Right hindlimb (tissue), 1 donor: ENCODE measurements at regions not wholly inside any gene's neighbourhood (a gene's known extent, or its start where the extent isn't known, plus 50 kb on each side); places are given as distances from the start of the nearest gene placed in this dataset.

ENCODE experiments used
- DNase-seq: peaks from one replicate; pipeline ENCODE4 v3.0.0-alpha.2; 2018

DNA sequence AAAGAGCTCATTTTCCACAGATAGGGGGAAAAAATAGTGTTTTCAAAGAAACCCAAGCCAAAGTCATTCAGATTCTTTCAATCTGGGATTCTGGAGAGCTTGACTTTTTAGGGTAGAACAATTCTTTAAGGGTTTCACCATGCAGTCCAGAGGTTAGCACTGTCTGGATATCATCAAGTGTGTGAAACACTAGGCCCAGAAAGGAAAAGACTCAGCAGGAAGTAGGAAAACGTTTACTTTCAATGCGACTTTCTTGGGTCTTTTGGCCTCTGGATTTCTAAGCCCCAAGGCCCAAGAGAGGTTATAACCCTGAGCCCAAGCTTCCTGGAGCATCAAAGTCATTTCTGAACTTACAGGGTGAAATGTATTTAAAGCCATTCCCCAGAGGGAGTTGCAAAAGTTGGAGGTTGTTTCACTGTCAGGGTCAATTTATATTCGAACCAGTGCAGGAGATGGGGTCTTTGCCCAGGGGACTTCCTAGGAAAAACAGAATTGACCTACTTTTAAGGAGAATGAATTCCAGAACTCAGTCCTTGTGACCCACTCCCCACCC, 158.0 kb downstream of the C7orf25 start:
- no peak for DNase-seq

- no peak for DNase-seq
Observed at GRCh38 chr7:42753367-42753766, 158.5 kb downstream of the C7orf25 start.

DNA sequence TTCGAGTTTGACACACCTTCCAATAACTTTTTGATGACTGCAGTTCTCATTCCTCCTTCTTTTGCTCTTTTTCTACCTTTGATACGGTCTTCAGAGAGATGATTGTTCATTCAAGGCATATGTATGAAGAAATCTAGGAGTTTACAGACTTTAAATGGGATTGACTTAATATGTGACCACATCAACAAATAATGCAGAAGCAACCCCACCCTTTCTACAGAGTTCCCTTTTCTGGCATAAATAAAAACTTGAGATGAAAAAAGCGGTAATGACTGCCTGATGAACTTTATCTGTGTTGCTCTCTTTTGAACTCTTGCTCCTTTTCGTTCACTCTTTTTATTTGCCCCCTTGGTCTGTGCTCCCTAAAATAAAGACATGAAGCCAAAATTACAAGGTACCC, 161.7 kb downstream of the C7orf25 start:
- DNase-seq, result no peak

DNA sequence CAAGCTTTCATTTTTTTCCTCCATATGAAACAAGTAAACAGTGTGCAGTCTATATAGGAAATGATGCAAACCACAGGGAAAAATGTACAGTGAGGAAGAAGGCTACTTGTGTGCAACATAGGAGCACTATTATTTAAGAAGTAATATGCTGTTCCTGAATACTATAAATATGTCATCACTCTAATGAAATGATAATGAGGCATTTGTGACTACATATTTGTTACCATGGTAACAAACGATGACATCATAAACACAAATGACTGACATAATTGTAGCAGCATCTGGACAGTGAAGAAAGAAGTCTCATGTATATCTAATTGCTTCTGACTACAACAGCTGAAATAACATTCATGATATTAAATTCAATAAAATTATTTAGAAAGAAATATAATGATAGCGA, 164.8 kb downstream of the C7orf25 start:
- DNase-seq, result no peak

DNA sequence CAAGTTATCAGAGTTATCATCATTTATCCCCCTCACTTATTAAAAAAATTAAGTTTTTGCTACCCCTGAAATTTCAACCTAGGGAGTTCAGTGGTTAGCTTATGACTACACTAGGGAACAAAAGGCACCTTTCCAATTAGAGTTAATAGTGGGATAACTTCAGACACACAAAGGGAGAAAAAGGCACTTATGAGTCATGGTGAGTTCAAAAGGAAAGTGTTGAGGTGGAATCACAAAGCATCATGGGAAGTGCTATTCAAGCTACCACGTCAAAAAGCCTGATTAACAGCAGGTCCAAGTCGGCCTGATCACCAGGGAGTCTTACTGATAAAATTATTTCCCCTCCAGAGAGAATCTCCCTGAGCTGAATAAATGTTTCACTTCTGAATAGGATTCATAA, 165.7 kb downstream of the C7orf25 start:
- no peak for DNase-seq

DNA sequence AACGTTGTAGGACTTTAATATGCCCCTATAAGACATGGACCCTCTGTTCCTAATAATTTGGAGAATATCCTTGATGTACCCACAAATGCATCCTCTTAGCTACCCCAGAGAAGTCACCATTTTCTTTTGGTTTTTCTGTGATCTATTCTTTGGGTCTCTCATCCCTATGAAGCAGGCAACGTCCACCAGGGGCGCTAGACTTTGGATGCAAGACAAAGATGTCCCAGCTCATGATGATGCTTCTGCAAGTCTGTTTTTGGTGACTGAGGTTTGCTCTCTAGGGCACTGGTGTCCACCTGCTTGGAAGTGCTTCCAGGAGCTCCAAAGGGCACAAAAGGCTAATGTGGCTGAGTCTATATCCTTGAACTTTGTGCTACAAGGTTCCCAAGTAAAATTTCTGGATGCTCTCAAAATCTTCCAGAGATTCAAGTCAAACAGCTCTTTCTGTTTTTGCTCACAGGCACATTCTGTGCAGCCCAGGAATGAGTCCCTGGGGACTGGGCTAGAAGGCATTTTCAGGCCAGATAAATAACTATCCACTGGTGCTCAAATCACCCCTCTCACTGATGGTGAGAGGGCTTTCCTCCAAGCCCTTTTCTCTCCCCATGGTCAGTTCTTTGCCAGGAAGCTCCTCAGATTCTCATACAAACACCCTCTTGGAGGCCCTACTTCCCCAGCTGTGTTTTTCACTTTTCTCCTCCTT, 166.4 kb downstream of the C7orf25 start:
- peak; percentile 51 for DNase-seq

GRCh38 chr7:42744746-42745145, 167.1 kb downstream of the C7orf25 start:
- no peak for DNase-seq

DNA sequence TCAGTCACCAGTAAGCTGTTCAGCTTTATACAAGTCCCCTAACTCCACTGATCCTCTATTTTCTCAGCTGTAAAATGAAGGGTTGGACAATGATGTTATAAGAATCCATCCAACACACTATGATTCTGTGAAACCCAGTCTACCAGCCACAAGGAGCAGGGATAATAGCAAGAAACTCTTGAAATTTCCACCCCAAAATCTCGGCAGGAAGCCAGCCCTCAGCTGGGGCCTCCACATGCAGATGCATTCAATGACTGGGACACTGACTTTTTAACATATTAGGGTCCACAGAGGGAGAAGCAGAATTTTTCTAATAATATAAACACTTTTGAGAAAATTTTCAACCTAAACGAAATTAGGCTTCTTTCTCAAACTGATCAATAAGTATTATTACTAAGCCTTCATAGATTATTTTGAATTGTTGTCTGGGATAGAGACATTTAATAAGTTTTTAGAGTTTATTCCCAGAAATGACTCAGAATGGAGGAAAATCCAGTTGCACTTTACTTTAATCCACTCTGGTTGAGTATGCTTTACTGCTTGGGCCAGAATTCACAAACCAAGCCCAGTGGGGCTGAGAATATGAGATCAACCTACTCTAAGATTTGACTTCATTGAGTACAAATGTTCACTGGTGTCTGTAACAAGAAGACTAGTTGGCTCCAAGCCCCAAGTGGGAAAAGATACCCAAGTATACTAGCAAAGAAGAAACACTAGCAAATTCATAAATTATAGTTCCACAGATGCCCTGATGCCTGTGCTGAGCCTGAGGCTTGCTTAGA, 168.6 kb downstream of the C7orf25 start:
- DNase-seq, result peak; percentile 44

GRCh38 chr7:42742318-42742717, 169.6 kb downstream of the C7orf25 start:
- peak; percentile 37 for DNase-seq

- no peak for DNase-seq
Observed at GRCh38 chr7:42740408-42740807, 171.5 kb downstream of the C7orf25 start.

GRCh38 chr7:42739638-42740037, 172.2 kb downstream of the C7orf25 start:
- peak; percentile 76 for DNase-seq

GRCh38 chr7:42736931-42737330, 174.9 kb downstream of the C7orf25 start:
- no peak for DNase-seq

GRCh38 chr7:42735081-42735480, 176.8 kb downstream of the C7orf25 start:
- no peak for DNase-seq

DNA sequence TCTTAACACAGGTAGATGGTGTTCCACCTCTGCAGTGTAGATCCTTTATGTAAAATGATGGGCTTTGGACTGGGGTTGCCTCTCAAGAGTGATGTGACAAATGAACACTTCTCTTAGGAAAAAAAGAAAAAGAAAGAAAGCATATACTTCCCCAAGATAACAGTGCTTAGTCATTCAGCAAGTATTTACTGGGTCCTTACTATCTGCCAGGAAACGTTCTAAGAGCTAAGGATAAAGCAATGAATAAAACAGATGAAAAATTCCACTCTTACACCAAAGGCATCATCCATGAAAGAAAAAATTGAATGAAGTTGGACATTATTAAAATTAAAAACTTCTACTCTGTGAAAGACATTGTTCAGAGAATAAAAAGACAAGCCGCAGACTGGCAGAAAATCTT, 177.3 kb downstream of the C7orf25 start:
- no peak for DNase-seq

- DNase-seq, result no peak
Observed at GRCh38 chr7:42733040-42733439, 178.8 kb downstream of the C7orf25 start.

GRCh38 chr7:42730586-42730985, 181.3 kb downstream of the C7orf25 start:
- DNase-seq, result no peak

GRCh38 chr7:42729053-42729765, 182.7 kb downstream of the C7orf25 start:
- no peak for DNase-seq

- no peak for DNase-seq
Observed at GRCh38 chr7:42727451-42727850, 184.4 kb downstream of the C7orf25 start.

DNA sequence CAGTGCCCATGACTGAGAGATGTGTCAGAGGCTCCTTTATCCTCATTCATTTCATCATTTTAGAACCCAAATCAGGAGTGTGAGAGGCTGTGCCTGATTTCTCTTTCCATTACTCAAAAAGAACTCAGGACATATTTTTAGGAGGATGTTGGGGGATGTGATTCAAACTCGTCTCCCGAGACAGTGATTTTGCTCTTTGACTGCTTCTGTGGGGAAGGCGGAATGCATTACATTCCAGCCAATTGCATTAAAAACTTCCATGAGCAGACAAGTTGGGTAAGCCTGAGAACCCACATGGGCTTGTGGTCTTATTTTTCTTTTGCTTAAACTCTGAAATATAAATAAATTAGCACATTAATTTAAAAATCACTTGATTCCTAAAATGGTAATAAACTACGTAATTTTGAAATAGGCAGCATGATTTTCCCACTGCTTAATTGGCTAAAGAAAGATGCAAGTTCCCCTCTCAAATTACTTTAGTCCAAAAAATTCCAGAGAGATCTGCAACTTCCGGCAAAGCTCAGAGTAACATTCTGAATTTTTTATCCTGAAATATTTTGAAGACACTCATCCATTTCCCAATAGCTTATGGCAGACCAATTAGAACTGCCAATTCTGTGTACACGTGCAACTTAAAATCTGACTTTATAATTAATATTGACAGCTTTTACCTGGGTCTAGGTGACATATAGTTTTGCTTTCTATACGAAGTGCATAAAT, 185.6 kb downstream of the C7orf25 start:
- no peak for DNase-seq

GRCh38 chr7:42722716-42723115, 189.2 kb downstream of the C7orf25 start:
- DNase-seq, result no peak

- DNase-seq, result no peak
Observed at GRCh38 chr7:42722198-42722597, 189.7 kb downstream of the C7orf25 start.

DNA sequence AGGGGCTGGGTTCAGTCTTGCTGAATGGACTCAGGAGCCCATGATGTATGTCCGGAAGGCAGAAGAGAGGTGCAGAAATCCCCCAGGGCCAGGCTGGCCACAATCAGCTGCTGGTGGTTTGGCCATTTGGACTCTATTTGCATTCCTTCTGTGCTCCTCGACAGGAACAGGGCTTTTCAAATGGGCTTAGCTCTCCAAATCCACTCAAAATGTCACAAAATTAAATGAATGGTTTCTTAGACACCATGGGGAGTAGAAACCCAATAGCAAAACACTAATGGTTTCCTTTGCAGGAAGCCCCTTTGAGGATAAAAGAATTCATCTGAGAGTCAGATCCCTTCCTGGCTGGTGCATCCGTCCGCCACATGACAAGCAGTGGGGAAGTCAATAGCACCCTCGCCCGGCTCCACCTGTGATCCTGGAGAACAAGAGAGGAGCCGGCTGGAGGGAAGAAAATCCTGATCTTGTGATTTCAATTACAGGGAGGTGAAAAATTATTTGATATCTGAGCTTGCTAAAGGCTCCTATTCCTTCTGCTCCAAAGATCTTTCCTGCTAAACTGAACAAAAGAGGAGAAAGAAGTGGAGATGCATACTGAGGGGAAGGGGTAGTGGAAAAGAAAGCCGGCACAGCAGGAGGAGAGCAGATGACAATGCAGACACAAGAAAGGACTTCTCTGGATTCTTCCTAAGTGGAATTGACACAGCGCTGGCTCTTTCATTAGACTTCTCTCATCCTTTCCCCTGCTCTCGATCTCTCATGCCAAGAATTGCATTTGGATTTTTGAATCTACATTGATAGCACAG, 190.7 kb downstream of the C7orf25 start:
- no peak for DNase-seq
